ENCODE measurements at regions not wholly inside any gene's neighbourhood (a gene's known extent, or its start where the extent isn't known, plus 50 kb on each side); places are given as distances from the start of the nearest gene placed in this dataset.
"Not testable (repeated sequence)": the region's sequence is repeated elsewhere in the genome, so short reads cannot be mapped to it uniquely, and the experiment has no call there.

- DNase-seq: no peak
Measured at GRCh38 chr16:59658572-59658971, 924.5 kb upstream of the GOT2 start.

- no peak for DNase-seq
Measured at GRCh38 chr16:59655031-59655430, 920.9 kb upstream of the GOT2 start.

- no peak for DNase-seq
Measured at GRCh38 chr16:59654455-59654854, 920.3 kb upstream of the GOT2 start.

GRCh38 chr16:59651662-59652061 is 917.5 kb upstream of the GOT2 start:
- no peak for DNase-seq

- no peak for DNase-seq
Measured at GRCh38 chr16:59645194-59645593, 911.1 kb upstream of the GOT2 start.

GRCh38 chr16:59635674-59636073 is 901.6 kb upstream of the GOT2 start:
- DNase-seq: no peak

- no peak for DNase-seq
Measured at GRCh38 chr16:59634951-59635350, 900.8 kb upstream of the GOT2 start.

GRCh38 chr16:59634004-59634579 is 900.0 kb upstream of the GOT2 start:
- DNase-seq: no peak

GRCh38 chr16:59632276-59632855 is 898.2 kb upstream of the GOT2 start:
- DNase-seq: no peak

- not testable (repeated sequence) for DNase-seq
Measured at GRCh38 chr16:59624381-59624780, 890.3 kb upstream of the GOT2 start.

GRCh38 chr16:59614466-59615240 is 880.5 kb upstream of the GOT2 start:
- DNase-seq: no peak

GRCh38 chr16:59612910-59613620 is 878.9 kb upstream of the GOT2 start:
- not testable (repeated sequence) for DNase-seq

- DNase-seq: no peak
Measured at GRCh38 chr16:59612094-59612493, 878.0 kb upstream of the GOT2 start.

GRCh38 chr16:59611556-59611955 is 877.4 kb upstream of the GOT2 start:
- DNase-seq: no peak

GRCh38 chr16:59605706-59606105 is 871.6 kb upstream of the GOT2 start:
- DNase-seq: no peak

- DNase-seq: no peak
Measured at GRCh38 chr16:59604354-59604753, 870.2 kb upstream of the GOT2 start.

- DNase-seq: no peak
Measured at GRCh38 chr16:59601452-59601851, 867.3 kb upstream of the GOT2 start.

- DNase-seq: no peak
Measured at GRCh38 chr16:59597269-59597668, 863.2 kb upstream of the GOT2 start.

- no peak for DNase-seq
Measured at GRCh38 chr16:59596693-59597092, 862.6 kb upstream of the GOT2 start.

- DNase-seq: no peak
Measured at GRCh38 chr16:59593194-59593661, 859.1 kb upstream of the GOT2 start.

GRCh38 chr16:59591480-59591879 is 857.4 kb upstream of the GOT2 start:
- DNase-seq: no peak

- no peak for DNase-seq
Measured at GRCh38 chr16:59590845-59591244, 856.7 kb upstream of the GOT2 start.

GRCh38 chr16:59586331-59586730 is 852.2 kb upstream of the GOT2 start:
- DNase-seq: no peak

GRCh38 chr16:59574296-59574695 is 840.2 kb upstream of the GOT2 start:
- DNase-seq: no peak
